GM06990 (cell line): ENCODE measurements at regions not wholly inside any gene's neighbourhood (a gene's known extent, or its start where the extent isn't known, plus 50 kb on each side); places are given as distances from the start of the nearest gene placed in this dataset.

Experiments
- DNase-seq: peaks from one replicate; pipeline ENCODE4 v3.0.0-alpha.2; 2011; ENCODE audit not compliant: insufficient read length; ENCODE audit errors: extremely low read depth
- H3K27me3 ChIP-seq: replicated peaks from 2 replicates; pipeline ENCODE4 v1.6.0; 2011; ENCODE audit warnings: low read length; ENCODE audit not compliant: control insufficient read depth, insufficient read depth
- H3K36me3 ChIP-seq: 2 replicates; pipeline ENCODE4 v1.5.1; 2011; ENCODE audit warnings: low read length; ENCODE audit not compliant: control insufficient read depth, insufficient read depth
- H3K4me3 ChIP-seq: replicated peaks from 2 replicates; pipeline ENCODE4 v1.5.1; 2011; ENCODE audit warnings: low read depth, mild to moderate bottlenecking, control low read depth, low read length
- TF ChIP-seq, protein P1 (sequence below): IDR thresholded peaks from 2 replicates; pipeline ENCODE4 v1.5.1; 2011; ENCODE audit warnings: low read length, control low read depth, mild to moderate bottlenecking, inconsistent platforms; ENCODE audit not compliant: insufficient read depth, poor library complexity, severe bottlenecking

DNA sequence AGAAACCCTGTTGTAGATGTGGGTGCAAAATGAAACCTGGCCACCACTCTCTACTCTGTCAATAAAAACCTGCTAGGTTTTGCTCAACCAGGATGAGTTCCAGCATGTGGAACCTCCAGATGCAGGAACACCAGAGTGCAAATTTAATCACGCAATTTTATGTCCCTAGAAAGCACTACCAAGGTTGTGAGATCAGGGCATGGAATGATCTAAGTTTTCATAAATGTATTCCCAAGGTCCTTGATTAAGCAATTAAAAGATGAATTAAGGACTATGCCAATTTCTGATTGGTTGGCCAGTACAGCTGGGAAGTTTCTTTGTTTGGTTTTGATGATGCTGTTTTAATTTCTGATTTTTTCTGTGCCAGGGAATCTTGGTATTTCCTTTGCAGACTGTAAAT is 179.2 kb downstream of the KCNS3 start:
- DNase-seq, result no peak
- no peaks in the 10 kb centered on the region; the same call in 1 of the 2 replicates for H3K27me3 ChIP-seq

DNA sequence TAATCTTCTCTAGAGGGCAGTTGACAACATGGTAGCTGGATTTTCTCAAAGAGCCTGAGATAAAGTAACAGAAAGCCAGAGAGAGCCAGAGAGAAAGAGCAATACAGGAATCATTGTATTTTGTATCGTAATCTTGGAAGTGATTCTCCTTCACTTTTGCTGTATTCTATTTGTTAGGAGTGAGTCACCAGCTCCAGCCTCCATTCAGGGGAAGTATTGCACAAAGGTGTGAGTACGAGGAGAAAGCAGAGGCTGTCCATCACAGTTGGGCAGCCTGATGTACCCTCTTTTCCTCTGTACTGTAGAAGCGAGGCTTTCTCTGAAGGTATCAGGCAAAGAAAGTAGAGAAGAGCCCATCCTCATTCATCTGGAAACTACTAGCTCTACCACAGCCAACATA is 176.8 kb downstream of the KCNS3 start:
- TF ChIP-seq, protein P1, sequence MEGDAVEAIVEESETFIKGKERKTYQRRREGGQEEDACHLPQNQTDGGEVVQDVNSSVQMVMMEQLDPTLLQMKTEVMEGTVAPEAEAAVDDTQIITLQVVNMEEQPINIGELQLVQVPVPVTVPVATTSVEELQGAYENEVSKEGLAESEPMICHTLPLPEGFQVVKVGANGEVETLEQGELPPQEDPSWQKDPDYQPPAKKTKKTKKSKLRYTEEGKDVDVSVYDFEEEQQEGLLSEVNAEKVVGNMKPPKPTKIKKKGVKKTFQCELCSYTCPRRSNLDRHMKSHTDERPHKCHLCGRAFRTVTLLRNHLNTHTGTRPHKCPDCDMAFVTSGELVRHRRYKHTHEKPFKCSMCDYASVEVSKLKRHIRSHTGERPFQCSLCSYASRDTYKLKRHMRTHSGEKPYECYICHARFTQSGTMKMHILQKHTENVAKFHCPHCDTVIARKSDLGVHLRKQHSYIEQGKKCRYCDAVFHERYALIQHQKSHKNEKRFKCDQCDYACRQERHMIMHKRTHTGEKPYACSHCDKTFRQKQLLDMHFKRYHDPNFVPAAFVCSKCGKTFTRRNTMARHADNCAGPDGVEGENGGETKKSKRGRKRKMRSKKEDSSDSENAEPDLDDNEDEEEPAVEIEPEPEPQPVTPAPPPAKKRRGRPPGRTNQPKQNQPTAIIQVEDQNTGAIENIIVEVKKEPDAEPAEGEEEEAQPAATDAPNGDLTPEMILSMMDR, result no peak
- H3K36me3 ChIP-seq, result no peaks in the 10 kb centered on the region
- H3K4me3 ChIP-seq, result no peak overlapping the region
- DNase-seq, result no peak
- H3K27me3 ChIP-seq, result no peaks in the 10 kb centered on the region

More for the DNA sequence above, 179.2 kb downstream of the KCNS3 start:
- TF ChIP-seq, protein P1, result no peak
- no peak overlapping the region for H3K4me3 ChIP-seq
- H3K36me3 ChIP-seq, result no peaks in the 10 kb centered on the region

DNA sequence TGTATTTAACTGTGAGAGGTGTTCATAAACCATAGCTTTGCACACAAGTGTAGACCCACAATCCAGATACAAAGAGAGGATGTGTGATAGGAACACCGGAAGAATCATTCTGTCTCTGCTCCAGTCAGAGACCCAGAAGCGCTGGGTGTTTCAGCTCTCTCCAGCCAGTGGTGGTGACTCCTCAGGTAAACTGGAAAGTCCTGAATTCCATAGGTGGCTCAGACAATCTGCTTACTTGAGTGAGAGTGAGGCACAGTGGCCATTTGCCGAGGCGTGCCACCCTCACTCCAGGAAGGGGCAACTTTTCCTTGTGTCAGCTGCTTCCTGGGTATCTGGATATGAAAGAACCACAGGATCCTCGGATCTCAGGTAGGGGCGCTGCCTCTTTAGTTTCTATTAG is 171.5 kb downstream of the KCNS3 start:
- DNase-seq, result no peak
- H3K4me3 ChIP-seq, result no peak overlapping the region
- no peaks in the 10 kb centered on the region for H3K36me3 ChIP-seq
- no peaks in the 10 kb centered on the region; the same call in 1 of the 2 replicates for H3K27me3 ChIP-seq
- TF ChIP-seq, protein P1, result no peak

DNA sequence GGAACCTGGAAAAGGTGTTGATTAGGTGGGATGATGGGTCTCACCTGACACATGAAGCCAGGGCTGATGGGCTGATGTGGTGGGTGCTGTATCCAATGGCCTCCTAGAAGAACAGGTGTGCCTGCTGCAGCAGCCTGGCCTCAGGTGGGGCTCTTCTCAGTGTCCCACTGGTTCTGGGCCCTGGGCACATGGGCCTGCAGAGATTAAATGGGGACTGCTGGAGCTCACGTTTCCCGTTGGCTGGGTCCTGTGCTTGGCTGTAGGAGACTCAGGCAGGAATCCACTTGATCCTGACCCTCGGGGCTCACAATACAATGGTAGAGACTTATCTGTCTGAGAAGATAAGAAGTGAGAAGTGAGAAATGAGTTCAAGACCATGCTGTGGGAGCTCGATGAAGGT is 170.9 kb downstream of the KCNS3 start:
- no peak overlapping the region for H3K4me3 ChIP-seq
- DNase-seq, result no peak
- no peaks in the 10 kb centered on the region; the same call in 1 of the 2 replicates for H3K27me3 ChIP-seq
- TF ChIP-seq, protein P1, result no peak
- H3K36me3 ChIP-seq, result no peaks in the 10 kb centered on the region

DNA sequence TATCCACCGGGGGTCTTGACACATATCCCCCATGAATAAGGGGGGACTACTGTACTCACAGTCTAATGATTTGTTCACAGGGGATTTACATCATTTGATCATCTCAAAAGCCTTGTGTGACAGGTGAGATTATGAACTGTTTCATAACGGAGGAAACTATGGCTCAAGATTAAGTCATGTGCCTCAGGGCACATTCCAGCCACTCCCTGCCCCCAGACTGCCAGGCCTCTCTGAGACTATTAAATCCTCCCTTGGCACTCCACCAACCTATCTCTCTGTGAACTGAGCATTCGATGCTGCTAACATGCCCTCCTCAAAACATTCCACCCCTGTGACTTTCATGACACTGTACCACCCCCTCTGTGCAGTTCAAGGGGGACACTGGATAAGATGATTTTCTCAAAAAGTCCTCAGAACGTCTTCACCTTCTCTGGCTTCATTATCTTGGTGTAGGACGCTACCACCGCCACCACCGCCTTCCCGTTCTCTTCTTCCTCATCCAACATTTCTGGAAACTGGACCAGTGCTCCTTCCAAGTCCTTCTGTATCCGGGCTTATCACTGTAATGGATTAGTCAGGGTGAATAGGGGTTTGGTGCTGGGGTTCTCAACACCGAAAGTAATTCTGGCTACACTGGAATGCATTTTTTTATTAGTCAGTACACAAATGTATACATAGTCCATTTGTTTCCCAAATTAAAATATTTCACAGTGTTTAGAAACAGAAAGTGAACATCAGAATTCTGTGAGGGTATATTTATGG is 169.6 kb downstream of the KCNS3 start:
- no peak for DNase-seq
- no peaks in the 10 kb centered on the region; the same call in 1 of the 2 replicates for H3K27me3 ChIP-seq
- TF ChIP-seq, protein P1, result no peak
- H3K36me3 ChIP-seq, result no peaks in the 10 kb centered on the region
- no peak overlapping the region for H3K4me3 ChIP-seq

DNA sequence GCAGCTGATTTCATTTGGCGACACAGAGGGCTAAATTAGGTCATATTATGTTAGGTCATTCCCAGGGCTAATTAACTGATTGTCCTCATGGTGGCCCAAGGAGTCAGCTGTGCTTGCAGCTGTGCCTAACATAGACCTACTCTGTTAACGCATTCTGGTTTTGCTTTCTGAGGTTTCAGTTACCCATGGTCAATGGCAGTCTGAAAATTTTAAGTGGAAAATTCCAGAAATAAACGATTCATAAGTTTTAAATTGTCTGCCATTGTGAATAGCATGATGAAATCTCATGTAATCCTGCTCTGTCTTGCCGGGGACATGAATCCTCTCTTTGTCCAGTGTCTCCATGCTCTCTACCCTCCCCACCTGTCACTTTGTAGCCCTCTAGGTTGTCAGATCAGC is 168.7 kb downstream of the KCNS3 start:
- Histone ChIP-seq H3K36me3 (no peaks in the 10 kb centered on the region), H3K4me3 (no peak overlapping the region), H3K27me3 (no peaks in the 10 kb centered on the region; the same call in 1 of the 2 replicates)
- DNase-seq, result no peak
- TF ChIP-seq, protein P1, result no peak
